ENCODE measurements at regions not wholly inside any gene's neighbourhood (a gene's known extent, or its start where the extent isn't known, plus 50 kb on each side); places are given as distances from the start of the nearest gene placed in this dataset.

DNA sequence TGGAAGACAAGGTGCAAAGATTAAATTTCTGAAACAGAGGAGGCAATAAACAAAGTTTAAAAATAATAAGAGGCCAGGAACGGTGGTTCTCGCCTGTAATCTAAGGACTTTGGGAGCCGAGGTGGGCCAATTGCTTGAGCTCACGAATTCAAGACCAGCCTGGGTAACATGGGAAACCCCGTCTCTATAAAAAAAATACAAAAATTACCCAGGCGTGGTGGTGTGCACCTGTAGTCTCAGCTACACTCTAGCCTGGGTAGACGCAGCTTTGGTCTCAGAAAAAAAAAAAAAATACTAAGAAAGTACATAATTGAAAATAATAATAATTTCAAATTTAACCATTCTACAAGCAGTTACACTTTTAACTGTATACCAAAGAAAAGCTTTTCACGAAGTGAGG, 744.6 kb upstream of the POU3F3 start:
- DNase-seq (ENCODE audit: low read depth) = no peak

DNA sequence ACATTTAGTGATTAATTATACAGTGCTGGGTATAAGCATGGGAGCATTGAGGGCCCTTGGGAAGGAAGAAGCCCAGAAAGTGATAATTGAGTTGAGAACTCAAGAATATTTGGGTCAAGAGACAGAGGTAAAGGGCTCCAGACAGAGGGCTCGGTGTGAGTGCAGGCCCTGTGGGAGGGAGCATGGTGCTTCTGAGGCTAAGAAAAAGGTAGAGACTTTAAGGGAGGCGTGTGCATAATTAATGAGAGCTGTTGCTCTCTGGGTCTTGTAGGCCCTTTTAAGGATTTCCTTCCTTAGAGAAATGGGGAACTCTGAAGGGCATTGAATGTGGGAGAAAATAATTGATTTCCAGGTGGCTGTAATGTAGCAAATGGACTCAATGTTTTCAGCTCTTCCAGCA, 735.0 kb upstream of the POU3F3 start:
- TF ChIP-seq, protein P1, sequence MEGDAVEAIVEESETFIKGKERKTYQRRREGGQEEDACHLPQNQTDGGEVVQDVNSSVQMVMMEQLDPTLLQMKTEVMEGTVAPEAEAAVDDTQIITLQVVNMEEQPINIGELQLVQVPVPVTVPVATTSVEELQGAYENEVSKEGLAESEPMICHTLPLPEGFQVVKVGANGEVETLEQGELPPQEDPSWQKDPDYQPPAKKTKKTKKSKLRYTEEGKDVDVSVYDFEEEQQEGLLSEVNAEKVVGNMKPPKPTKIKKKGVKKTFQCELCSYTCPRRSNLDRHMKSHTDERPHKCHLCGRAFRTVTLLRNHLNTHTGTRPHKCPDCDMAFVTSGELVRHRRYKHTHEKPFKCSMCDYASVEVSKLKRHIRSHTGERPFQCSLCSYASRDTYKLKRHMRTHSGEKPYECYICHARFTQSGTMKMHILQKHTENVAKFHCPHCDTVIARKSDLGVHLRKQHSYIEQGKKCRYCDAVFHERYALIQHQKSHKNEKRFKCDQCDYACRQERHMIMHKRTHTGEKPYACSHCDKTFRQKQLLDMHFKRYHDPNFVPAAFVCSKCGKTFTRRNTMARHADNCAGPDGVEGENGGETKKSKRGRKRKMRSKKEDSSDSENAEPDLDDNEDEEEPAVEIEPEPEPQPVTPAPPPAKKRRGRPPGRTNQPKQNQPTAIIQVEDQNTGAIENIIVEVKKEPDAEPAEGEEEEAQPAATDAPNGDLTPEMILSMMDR (conservative IDR thresholded peaks at IDR 0.05; ENCODE audit: low read depth, low read length) = no peak
- no peak for DNase-seq (ENCODE audit: low read depth)
- no peak overlapping the region for H3K4me3 ChIP-seq (ENCODE audit: low read depth, low read length)

More for the DNA sequence above, 744.6 kb upstream of the POU3F3 start:
- TF ChIP-seq, protein P1 (conservative IDR thresholded peaks at IDR 0.05; ENCODE audit: low read depth, low read length) = no peak
- no peak overlapping the region for H3K4me3 ChIP-seq (ENCODE audit: low read depth, low read length)

DNA sequence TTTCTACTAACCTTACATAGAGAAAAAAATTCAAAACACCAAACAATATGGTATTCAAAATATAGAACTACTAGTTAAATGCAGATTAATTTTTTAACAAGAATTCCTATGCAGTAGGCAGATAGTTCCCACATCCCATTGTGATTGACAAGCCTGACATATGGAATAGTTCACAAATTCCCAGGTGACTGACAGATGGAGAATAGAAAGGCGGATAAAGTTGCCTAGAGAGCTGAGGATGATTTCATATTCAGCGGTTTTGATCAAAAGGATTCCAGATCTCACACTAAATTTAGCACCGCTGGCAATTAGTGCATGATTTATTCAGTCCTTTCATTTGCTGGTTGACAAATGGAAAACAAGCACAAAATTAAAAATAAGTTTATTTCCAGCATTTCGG, 733.7 kb upstream of the POU3F3 start:
- H3K4me3 ChIP-seq (ENCODE audit: low read depth, low read length) = no peak overlapping the region
- no peak for DNase-seq (ENCODE audit: low read depth)
- TF ChIP-seq, protein P1 (conservative IDR thresholded peaks at IDR 0.05; ENCODE audit: low read depth, low read length) = no peak

DNA sequence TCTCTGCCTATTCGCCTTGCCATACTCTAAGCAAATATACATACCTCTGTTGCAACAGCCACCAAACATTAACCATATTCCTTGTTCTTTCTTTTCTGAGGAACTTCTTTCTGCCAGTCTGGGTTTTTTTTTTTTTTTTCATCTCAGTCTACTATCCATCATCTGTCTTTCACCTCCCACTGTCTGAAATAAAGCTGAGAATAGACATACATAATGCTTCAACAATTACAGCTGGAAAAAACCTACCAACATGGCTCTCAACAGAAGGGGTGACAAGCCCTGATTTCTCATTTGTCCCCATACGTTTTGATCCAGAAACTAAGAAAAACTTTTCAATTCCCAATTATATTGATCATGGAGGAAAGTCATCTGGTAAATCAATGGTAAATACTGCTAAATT, 728.8 kb upstream of the POU3F3 start:
- no peak for DNase-seq (ENCODE audit: low read depth)
- TF ChIP-seq, protein P1 (conservative IDR thresholded peaks at IDR 0.05; ENCODE audit: low read depth, low read length) = no peak
- no peak overlapping the region for H3K4me3 ChIP-seq (ENCODE audit: low read depth, low read length)

DNA sequence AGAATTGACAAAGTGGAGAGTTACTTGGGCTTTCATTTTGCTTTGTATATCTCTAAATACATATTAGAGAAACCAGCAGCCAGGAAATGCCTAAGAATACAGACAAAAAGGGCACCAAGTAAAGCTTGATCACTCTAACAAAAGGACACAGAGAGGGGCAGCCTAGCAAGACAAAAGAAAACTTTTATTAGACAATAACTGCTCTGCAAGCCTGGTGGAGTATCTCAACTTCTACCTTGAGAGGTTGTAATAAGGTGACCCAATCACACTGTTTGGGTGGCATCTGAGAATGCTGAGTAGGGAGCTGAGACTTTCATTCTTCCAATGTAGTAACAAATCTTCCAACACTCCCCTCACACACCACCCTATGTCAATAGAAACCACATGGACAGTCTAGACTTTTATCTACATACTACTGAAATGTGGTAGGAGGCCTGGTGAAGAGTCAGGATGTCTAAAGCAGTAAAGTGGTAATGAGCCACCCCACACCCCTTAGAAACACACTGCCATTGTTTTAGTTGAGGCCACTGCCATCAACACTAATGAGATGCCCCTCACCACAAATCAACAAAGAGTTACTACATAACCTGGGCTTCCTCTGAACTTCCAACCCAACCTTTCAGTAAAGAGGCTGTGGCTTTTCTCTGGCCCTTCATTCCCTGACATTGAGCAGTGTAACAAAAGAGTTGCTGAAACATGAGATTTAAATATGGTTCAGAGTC, 726.7 kb upstream of the POU3F3 start:
- TF ChIP-seq, protein P1 (conservative IDR thresholded peaks at IDR 0.05; ENCODE audit: low read depth, low read length) = no peak
- no peak overlapping the region for H3K4me3 ChIP-seq (ENCODE audit: low read depth, low read length)
- no peak for DNase-seq (ENCODE audit: low read depth)

DNA sequence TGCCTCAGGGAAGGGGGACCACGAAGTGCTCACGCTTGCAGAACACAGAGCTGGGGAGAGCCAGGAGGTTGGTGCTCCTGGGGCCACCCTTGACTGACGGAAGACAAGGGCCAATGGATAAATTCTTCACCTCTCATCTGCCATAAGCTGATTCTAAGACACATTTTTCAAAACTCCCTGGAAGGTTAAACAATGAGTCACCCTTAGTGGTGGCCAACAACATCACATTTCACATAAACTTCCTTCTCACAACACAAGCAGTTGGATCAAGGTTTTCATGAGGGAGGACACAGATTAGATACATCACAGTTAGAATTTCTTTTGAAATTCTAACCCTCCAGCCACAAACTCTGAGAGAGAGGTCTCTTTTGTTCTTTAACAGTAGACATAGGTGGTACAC, 713.6 kb upstream of the POU3F3 start:
- DNase-seq (ENCODE audit: low read depth) = no peak
- TF ChIP-seq, protein P1 (conservative IDR thresholded peaks at IDR 0.05; ENCODE audit: low read depth, low read length) = no peak
- H3K4me3 ChIP-seq (ENCODE audit: low read depth, low read length) = no peak overlapping the region

DNA sequence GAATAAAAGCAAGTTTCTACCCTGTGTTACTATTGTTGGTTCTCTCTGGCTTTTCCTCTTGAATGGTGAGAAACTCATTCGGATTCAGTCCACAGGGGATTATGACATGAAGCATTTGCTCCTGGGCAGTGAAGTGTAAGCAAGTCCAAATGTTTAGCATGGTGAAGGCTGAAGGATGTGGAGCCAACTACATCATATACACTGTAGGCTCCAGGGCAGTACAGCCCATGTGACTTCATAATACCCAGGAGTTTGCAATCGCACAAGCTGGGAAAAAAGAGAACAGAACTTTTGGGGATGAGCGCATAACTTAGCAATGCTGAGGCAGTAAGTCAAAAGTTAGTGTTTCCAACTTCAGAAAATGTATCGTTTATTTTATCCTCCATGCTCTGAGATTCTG, 695.7 kb upstream of the POU3F3 start:
- no peak for DNase-seq (ENCODE audit: low read depth)
- H3K4me3 ChIP-seq (ENCODE audit: low read depth, low read length) = no peak overlapping the region
- TF ChIP-seq, protein P1 (conservative IDR thresholded peaks at IDR 0.05; ENCODE audit: low read depth, low read length) = no peak

Data from choroid plexus epithelial cell (primary cell).